HL-60 (cell line): ENCODE measurements at regions not wholly inside any gene's neighbourhood (a gene's known extent, or its start where the extent isn't known, plus 50 kb on each side); places are given as distances from the start of the nearest gene placed in this dataset.

Experiments used
- GABPA ChIP-seq: IDR thresholded peaks from 2 replicates; pipeline ENCODE4 v1.6.1; 2012; ENCODE audit warnings: low read depth
- POLR2AphosphoS5 ChIP-seq: IDR thresholded peaks from 2 replicates; pipeline ENCODE4 v1.6.1; 2012; ENCODE audit warnings: low read depth
- SPI1 ChIP-seq: IDR thresholded peaks from 2 replicates; pipeline ENCODE4 v1.6.1; 2012; ENCODE audit warnings: low read depth, mild to moderate bottlenecking, borderline replicate concordance
- TF ChIP-seq, protein P1 (sequence below): IDR thresholded peaks from one replicate; pipeline ENCODE4 v1.5.1; 2011; ENCODE audit warnings: low read length, control low read depth, inconsistent platforms; ENCODE audit not compliant: insufficient read depth
- TF ChIP-seq, protein P2 (sequence below): IDR thresholded peaks from 2 replicates; pipeline ENCODE4 v1.6.1; 2012; ENCODE audit warnings: low read depth; ENCODE audit not compliant: insufficient replicate concordance

DNA sequence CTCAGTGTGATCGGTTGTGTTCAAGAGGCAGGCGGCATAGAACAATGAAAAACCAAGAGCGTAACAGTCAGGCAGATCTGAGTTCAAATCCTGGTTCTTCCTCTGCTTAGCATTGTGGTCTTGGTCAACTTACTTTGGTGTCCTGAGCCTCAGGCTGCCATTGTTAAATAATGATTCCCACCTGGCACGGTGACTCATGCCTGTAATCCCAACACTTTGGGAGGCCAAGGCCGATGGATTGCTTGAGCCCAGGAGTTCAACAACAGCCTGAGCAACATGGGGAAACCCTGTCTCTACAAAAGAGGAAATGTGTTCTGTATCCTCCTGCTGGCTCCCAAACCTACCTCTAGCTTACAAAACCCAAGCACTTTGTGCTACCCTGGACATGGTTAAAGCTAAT, 129.0 kb upstream of the STX18 start:
- no peak for TF ChIP-seq POLR2AphosphoS5
- TF ChIP-seq, protein P1, sequence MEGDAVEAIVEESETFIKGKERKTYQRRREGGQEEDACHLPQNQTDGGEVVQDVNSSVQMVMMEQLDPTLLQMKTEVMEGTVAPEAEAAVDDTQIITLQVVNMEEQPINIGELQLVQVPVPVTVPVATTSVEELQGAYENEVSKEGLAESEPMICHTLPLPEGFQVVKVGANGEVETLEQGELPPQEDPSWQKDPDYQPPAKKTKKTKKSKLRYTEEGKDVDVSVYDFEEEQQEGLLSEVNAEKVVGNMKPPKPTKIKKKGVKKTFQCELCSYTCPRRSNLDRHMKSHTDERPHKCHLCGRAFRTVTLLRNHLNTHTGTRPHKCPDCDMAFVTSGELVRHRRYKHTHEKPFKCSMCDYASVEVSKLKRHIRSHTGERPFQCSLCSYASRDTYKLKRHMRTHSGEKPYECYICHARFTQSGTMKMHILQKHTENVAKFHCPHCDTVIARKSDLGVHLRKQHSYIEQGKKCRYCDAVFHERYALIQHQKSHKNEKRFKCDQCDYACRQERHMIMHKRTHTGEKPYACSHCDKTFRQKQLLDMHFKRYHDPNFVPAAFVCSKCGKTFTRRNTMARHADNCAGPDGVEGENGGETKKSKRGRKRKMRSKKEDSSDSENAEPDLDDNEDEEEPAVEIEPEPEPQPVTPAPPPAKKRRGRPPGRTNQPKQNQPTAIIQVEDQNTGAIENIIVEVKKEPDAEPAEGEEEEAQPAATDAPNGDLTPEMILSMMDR = no peak
- TF ChIP-seq, protein P2, sequence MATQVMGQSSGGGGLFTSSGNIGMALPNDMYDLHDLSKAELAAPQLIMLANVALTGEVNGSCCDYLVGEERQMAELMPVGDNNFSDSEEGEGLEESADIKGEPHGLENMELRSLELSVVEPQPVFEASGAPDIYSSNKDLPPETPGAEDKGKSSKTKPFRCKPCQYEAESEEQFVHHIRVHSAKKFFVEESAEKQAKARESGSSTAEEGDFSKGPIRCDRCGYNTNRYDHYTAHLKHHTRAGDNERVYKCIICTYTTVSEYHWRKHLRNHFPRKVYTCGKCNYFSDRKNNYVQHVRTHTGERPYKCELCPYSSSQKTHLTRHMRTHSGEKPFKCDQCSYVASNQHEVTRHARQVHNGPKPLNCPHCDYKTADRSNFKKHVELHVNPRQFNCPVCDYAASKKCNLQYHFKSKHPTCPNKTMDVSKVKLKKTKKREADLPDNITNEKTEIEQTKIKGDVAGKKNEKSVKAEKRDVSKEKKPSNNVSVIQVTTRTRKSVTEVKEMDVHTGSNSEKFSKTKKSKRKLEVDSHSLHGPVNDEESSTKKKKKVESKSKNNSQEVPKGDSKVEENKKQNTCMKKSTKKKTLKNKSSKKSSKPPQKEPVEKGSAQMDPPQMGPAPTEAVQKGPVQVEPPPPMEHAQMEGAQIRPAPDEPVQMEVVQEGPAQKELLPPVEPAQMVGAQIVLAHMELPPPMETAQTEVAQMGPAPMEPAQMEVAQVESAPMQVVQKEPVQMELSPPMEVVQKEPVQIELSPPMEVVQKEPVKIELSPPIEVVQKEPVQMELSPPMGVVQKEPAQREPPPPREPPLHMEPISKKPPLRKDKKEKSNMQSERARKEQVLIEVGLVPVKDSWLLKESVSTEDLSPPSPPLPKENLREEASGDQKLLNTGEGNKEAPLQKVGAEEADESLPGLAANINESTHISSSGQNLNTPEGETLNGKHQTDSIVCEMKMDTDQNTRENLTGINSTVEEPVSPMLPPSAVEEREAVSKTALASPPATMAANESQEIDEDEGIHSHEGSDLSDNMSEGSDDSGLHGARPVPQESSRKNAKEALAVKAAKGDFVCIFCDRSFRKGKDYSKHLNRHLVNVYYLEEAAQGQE = no peak
- TF ChIP-seq GABPA = no peak
- peak; percentile 27; the same call in 1 of the 2 replicates for TF ChIP-seq SPI1
